ENCODE measurements at regions not wholly inside any gene's neighbourhood (a gene's known extent, or its start where the extent isn't known, plus 50 kb on each side); places are given as distances from the start of the nearest gene placed in this dataset.
A peak's percentile ranks its signal among the peaks of the same experiment; 100 is the strongest.

- ATAC-seq, result no peak
- DNase-seq (ENCODE audit: low spot score), result no peak
- Mint-ChIP-seq H3K4me3 (peak overlapping the region; percentile 57), H3K36me3 (no peaks in the 10 kb centered on the region), H3K9me3 (no peaks in the 10 kb centered on the region), H3K4me1 (ENCODE audit: low read depth in 2 of 2) (peaks cover 15 to 26% of the 10 kb centered on the region in 2 donors), H3K27me3 (peaks cover 10 to 22% of the 10 kb centered on the region in 2 donors), H3K27ac (no peak overlapping the region)
Observed at GRCh38 chr12:107440606-107441005, 245.0 kb upstream of the PWP1 start.

GRCh38 chr12:107441665-107442300 lies 243.8 kb upstream of the PWP1 start:
- Mint-ChIP-seq H3K27me3 (peaks cover 10 to 26% of the 10 kb centered on the region in 2 donors), H3K4me3 (peak overlapping the region; percentile 42), H3K36me3 (no peaks in the 10 kb centered on the region), H3K4me1 (ENCODE audit: low read depth in 2 of 2) (peaks cover 15 to 26% of the 10 kb centered on the region in 2 donors), H3K9me3 (no peaks in the 10 kb centered on the region), H3K27ac (peak overlapping the region in 1 of 2 donors; percentile 25)
- no peak for DNase-seq (ENCODE audit: low spot score)
- ATAC-seq, result peak; percentile 64 to 81

GRCh38 chr12:107442326-107442987 lies 243.1 kb upstream of the PWP1 start:
- Mint-ChIP-seq H3K27me3 (peaks cover 10 to 26% of the 10 kb centered on the region in 2 donors), H3K4me3 (peak overlapping the region; percentile 42), H3K36me3 (no peaks in the 10 kb centered on the region), H3K27ac (peak overlapping the region in 1 of 2 donors; percentile 25), H3K9me3 (no peaks in the 10 kb centered on the region), H3K4me1 (ENCODE audit: low read depth in 2 of 2) (peaks cover 15 to 26% of the 10 kb centered on the region in 2 donors)
- no peak for ATAC-seq
- DNase-seq (ENCODE audit: low spot score), result no peak

- Mint-ChIP-seq H3K36me3 (no peaks in the 10 kb centered on the region), H3K4me1 (ENCODE audit: low read depth in 2 of 2) (peaks cover 19 to 26% of the 10 kb centered on the region in 2 donors), H3K27ac (no peak overlapping the region), H3K27me3 (peaks cover 10 to 26% of the 10 kb centered on the region in 2 donors), H3K9me3 (no peaks in the 10 kb centered on the region), H3K4me3 (no peak overlapping the region)
- ATAC-seq (no peak), DNase-seq (ENCODE audit: low spot score) (no peak)
Observed at GRCh38 chr12:107443320-107444090, 242.1 kb upstream of the PWP1 start.

GRCh38 chr12:107444771-107445170 lies 240.8 kb upstream of the PWP1 start:
- no peak overlapping the region for H3K4me3 Mint-ChIP-seq
- no peaks in the 10 kb centered on the region for H3K9me3 Mint-ChIP-seq
- DNase-seq (ENCODE audit: low spot score) (no peak), ATAC-seq (no peak)
- H3K27ac Mint-ChIP-seq, result no peak overlapping the region
- H3K36me3 Mint-ChIP-seq, result no peaks in the 10 kb centered on the region
- H3K27me3 Mint-ChIP-seq, result peaks cover 2 to 15% of the 10 kb centered on the region in 2 donors
- peaks cover 11 to 21% of the 10 kb centered on the region in 2 donors for H3K4me1 Mint-ChIP-seq (ENCODE audit: low read depth in 2 of 2)

GRCh38 chr12:107446476-107446875 lies 239.1 kb upstream of the PWP1 start:
- H3K36me3 Mint-ChIP-seq, result no peaks in the 10 kb centered on the region
- H3K9me3 Mint-ChIP-seq, result no peaks in the 10 kb centered on the region
- no peak for ATAC-seq
- DNase-seq (ENCODE audit: low spot score), result no peak
- peaks cover 6 to 8% of the 10 kb centered on the region in 2 donors for H3K4me1 Mint-ChIP-seq (ENCODE audit: low read depth in 2 of 2)
- H3K27ac Mint-ChIP-seq, result no peak overlapping the region
- peaks cover 4 to 12% of the 10 kb centered on the region in 2 donors for H3K27me3 Mint-ChIP-seq
- H3K4me3 Mint-ChIP-seq, result no peak overlapping the region

GRCh38 chr12:107447336-107447735 lies 238.3 kb upstream of the PWP1 start:
- Mint-ChIP-seq H3K36me3 (no peaks in the 10 kb centered on the region), H3K4me1 (ENCODE audit: low read depth in 2 of 2) (peaks cover 0 to 8% of the 10 kb centered on the region in 2 donors), H3K4me3 (no peak overlapping the region), H3K9me3 (no peaks in the 10 kb centered on the region), H3K27me3 (peaks cover 4 to 12% of the 10 kb centered on the region in 2 donors), H3K27ac (no peak overlapping the region)
- no peak for ATAC-seq
- DNase-seq (ENCODE audit: low spot score), result no peak

GRCh38 chr12:107448198-107448597 lies 237.4 kb upstream of the PWP1 start:
- Mint-ChIP-seq H3K27me3 (peaks cover 4 to 12% of the 10 kb centered on the region in 2 donors), H3K4me3 (no peak overlapping the region), H3K4me1 (ENCODE audit: low read depth in 2 of 2) (peaks cover 0 to 11% of the 10 kb centered on the region in 2 donors), H3K9me3 (peaks cover 4% of the 10 kb centered on the region), H3K36me3 (no peaks in the 10 kb centered on the region), H3K27ac (no peak overlapping the region)
- DNase-seq (ENCODE audit: low spot score) (no peak), ATAC-seq (no peak)

GRCh38 chr12:107449891-107450290 lies 235.7 kb upstream of the PWP1 start:
- DNase-seq (ENCODE audit: low spot score) (no peak), ATAC-seq (no peak)
- H3K9me3 Mint-ChIP-seq, result peaks cover 4% of the 10 kb centered on the region
- H3K27me3 Mint-ChIP-seq, result peaks cover 4 to 12% of the 10 kb centered on the region in 2 donors
- H3K4me3 Mint-ChIP-seq, result no peak overlapping the region
- peaks cover 0 to 11% of the 10 kb centered on the region in 2 donors for H3K4me1 Mint-ChIP-seq (ENCODE audit: low read depth in 2 of 2)
- no peak overlapping the region for H3K27ac Mint-ChIP-seq
- no peaks in the 10 kb centered on the region for H3K36me3 Mint-ChIP-seq

- no peak overlapping the region for H3K4me3 Mint-ChIP-seq
Observed at GRCh38 chr12:107450541-107450940, 235.1 kb upstream of the PWP1 start.

GRCh38 chr12:107451246-107451645 lies 234.4 kb upstream of the PWP1 start:
- DNase-seq (ENCODE audit: low spot score) (no peak), ATAC-seq (no peak)
- peaks cover 4 to 7% of the 10 kb centered on the region in 2 donors for H3K27me3 Mint-ChIP-seq
- no peak overlapping the region for H3K27ac Mint-ChIP-seq
- no peaks in the 10 kb centered on the region for H3K36me3 Mint-ChIP-seq
- H3K4me1 Mint-ChIP-seq (ENCODE audit: low read depth in 2 of 2), result peaks cover 0 to 14% of the 10 kb centered on the region in 2 donors
- no peak overlapping the region for H3K4me3 Mint-ChIP-seq
- peaks cover 4% of the 10 kb centered on the region for H3K9me3 Mint-ChIP-seq

More at GRCh38 chr12:107450541-107450940, 235.1 kb upstream of the PWP1 start:
- DNase-seq (ENCODE audit: low spot score) (no peak), ATAC-seq (no peak)
- no peak overlapping the region for H3K27ac Mint-ChIP-seq
- H3K36me3 Mint-ChIP-seq, result no peaks in the 10 kb centered on the region
- H3K27me3 Mint-ChIP-seq, result peaks cover 4 to 12% of the 10 kb centered on the region in 2 donors
- H3K9me3 Mint-ChIP-seq, result peaks cover 4% of the 10 kb centered on the region
- peaks cover 0 to 14% of the 10 kb centered on the region in 2 donors for H3K4me1 Mint-ChIP-seq (ENCODE audit: low read depth in 2 of 2)

GRCh38 chr12:107454109-107454830 lies 231.3 kb upstream of the PWP1 start:
- Mint-ChIP-seq H3K27me3 (peaks cover 4 to 7% of the 10 kb centered on the region in 2 donors), H3K27ac (no peak overlapping the region), H3K4me3 (no peak overlapping the region), H3K9me3 (peaks cover 4% of the 10 kb centered on the region), H3K36me3 (no peaks in the 10 kb centered on the region), H3K4me1 (ENCODE audit: low read depth in 2 of 2) (peaks cover 0 to 11% of the 10 kb centered on the region in 2 donors)
- no peak for DNase-seq (ENCODE audit: low spot score)
- ATAC-seq, result no peak

GRCh38 chr12:107457362-107457935 lies 228.2 kb upstream of the PWP1 start:
- ATAC-seq (no peak), DNase-seq (ENCODE audit: low spot score) (no peak)
- H3K4me3 Mint-ChIP-seq, result no peak overlapping the region
- peaks cover 0 to 6% of the 10 kb centered on the region in 2 donors for H3K4me1 Mint-ChIP-seq (ENCODE audit: low read depth in 2 of 2)
- H3K9me3 Mint-ChIP-seq, result peaks cover 4% of the 10 kb centered on the region
- H3K36me3 Mint-ChIP-seq, result no peaks in the 10 kb centered on the region
- no peaks in the 10 kb centered on the region for H3K27me3 Mint-ChIP-seq
- no peak overlapping the region for H3K27ac Mint-ChIP-seq
